ENCODE measurements at regions not wholly inside any gene's neighbourhood (a gene's known extent, or its start where the extent isn't known, plus 50 kb on each side); places are given as distances from the start of the nearest gene placed in this dataset.

DNA sequence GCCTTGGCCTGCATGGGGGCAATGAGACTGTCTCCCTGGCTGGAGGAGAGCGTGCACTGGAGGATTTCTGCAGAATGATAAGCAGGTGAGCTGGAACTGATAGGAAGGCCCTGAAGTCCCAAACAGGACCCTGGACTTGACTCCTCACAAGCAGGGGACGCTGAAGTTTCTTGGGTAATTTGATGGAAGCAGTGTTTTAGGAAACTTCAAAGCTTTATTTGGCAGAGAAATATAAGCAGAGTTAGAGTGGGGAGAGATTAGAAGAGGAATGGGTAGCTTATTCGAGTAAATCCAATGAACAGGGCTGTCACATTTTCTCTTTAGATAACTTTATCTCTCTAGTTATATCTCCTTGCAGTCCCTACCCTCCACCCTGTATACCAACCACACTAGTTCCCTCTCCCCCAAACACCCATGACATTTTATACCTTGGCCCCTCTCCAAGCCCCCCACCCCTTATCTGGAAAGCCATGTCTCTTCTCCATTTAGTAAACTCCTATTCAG, 73.6 kb upstream of the IGFBP5 start:
- FAIRE-seq: no peak
- H3K4me1 ChIP-seq (ENCODE audit: insufficient read depth, low read length): no peaks in the 10 kb centered on the region
- H3K27ac ChIP-seq (ENCODE audit: extremely low read length, insufficient read depth, low read length): no peak overlapping the region
- WGBS (ENCODE audit: low lambda C conversion rate): 0% methylated on average over 3 of the region's 3 CpGs
- no peak overlapping the region for H3K9ac ChIP-seq (ENCODE audit: insufficient read depth, low read depth, low read length)
- intact Hi-C loops (cut with micrococcal nuclease; ENCODE audit: unreplicated experiment): no loop called here
- H4K20me1 ChIP-seq (ENCODE audit: insufficient read depth, low read length): no peaks in the 10 kb centered on the region
- H3K9me3 ChIP-seq (ENCODE audit: low read length): no peaks in the 10 kb centered on the region
- ATAC-seq: peak; percentile 41; the same call in 2 of the 3 replicates
- peak; percentile 18 for DNase-seq (ENCODE audit: low spot score)
- H3K27me3 ChIP-seq (ENCODE audit: control insufficient read depth in 1 of 2, insufficient read depth in 2 of 2, low read length in 2 of 2): 0 out of 5 replicates have a peak, but pooled peaks cover 0 to 10% of the 10 kb centered on the region in 2 experiments
- H3K36me3 ChIP-seq (replicated peaks in 1 of 2; ENCODE audit: control insufficient read depth in 1 of 2, insufficient read depth in 2 of 2, low read length in 2 of 2): no peaks in the 10 kb centered on the region
- CTCF ChIA-PET (ENCODE audit: low intra/inter-chr PET ratio, low total read pairs): no interaction called here
- no TSS peak for BruUV-seq (replicated peaks)
- no peak overlapping the region for H2AFZ ChIP-seq (ENCODE audit: low read length)
- TF ChIP-seq, protein P1, sequence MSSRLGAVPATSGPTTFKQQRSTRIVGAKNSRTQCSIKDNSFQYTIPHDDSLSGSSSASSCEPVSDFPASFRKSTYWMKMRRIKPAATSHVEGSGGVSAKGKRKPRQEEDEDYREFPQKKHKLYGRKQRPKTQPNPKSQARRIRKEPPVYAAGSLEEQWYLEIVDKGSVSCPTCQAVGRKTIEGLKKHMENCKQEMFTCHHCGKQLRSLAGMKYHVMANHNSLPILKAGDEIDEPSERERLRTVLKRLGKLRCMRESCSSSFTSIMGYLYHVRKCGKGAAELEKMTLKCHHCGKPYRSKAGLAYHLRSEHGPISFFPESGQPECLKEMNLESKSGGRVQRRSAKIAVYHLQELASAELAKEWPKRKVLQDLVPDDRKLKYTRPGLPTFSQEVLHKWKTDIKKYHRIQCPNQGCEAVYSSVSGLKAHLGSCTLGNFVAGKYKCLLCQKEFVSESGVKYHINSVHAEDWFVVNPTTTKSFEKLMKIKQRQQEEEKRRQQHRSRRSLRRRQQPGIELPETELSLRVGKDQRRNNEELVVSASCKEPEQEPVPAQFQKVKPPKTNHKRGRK (CRISPR knock-in tag; IDR thresholded peaks at IDR 0.05): no peak
- peak; percentile 32 for TF ChIP-seq STAG1 (CRISPR knock-in tag; IDR thresholded peaks at IDR 0.05)
- TF ChIP-seq, protein P2, sequence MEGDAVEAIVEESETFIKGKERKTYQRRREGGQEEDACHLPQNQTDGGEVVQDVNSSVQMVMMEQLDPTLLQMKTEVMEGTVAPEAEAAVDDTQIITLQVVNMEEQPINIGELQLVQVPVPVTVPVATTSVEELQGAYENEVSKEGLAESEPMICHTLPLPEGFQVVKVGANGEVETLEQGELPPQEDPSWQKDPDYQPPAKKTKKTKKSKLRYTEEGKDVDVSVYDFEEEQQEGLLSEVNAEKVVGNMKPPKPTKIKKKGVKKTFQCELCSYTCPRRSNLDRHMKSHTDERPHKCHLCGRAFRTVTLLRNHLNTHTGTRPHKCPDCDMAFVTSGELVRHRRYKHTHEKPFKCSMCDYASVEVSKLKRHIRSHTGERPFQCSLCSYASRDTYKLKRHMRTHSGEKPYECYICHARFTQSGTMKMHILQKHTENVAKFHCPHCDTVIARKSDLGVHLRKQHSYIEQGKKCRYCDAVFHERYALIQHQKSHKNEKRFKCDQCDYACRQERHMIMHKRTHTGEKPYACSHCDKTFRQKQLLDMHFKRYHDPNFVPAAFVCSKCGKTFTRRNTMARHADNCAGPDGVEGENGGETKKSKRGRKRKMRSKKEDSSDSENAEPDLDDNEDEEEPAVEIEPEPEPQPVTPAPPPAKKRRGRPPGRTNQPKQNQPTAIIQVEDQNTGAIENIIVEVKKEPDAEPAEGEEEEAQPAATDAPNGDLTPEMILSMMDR (CRISPR knock-in tag; IDR thresholded peaks at IDR 0.05): peak; percentile 41
- 0 out of 2 replicates have a peak, but pooled peaks have one; percentile 21 for TF ChIP-seq SMC3 (IDR thresholded peaks at IDR 0.05; ENCODE audit: low read length)
- no peak for TF ChIP-seq ZKSCAN8 (CRISPR knock-in tag; IDR thresholded peaks at IDR 0.05; ENCODE audit: borderline replicate concordance)
- POLR2A ChIA-PET: no interaction called here
- H3K79me2 ChIP-seq (ENCODE audit: insufficient read depth, low read length): no peaks in the 10 kb centered on the region
- H3K4me3 ChIP-seq (replicated peaks in 1 of 3; ENCODE audit: insufficient read depth in 1 of 3, low read depth in 2 of 3, low read length in 3 of 3): no peak overlapping the region
- no peak overlapping the region for H3K4me2 ChIP-seq (ENCODE audit: low read depth, low read length)
- in situ Hi-C loops (cut with HindIII; ENCODE audit: extremely low pct_ligation_motif_present, low pct_unique_long_range_greater_than_20kb): no loop called here

Data from HepG2 (cell line).